ENCODE measurements at regions not wholly inside any gene's neighbourhood (a gene's known extent, or its start where the extent isn't known, plus 50 kb on each side); places are given as distances from the start of the nearest gene placed in this dataset.

- Histone ChIP-seq H3K9me3 (ENCODE audit: control insufficient read depth, insufficient read depth, low read length) (0 out of 2 replicates have a peak, but pooled peaks cover 4% of the 10 kb centered on the region), H3K36me3 (ENCODE audit: control insufficient read depth, insufficient read depth, low read length) (no peaks in the 10 kb centered on the region), H3K4me1 (ENCODE audit: control insufficient read depth, insufficient read depth, low read length) (0 out of 2 replicates have a peak, but pooled peaks cover 3% of the 10 kb centered on the region), H3K27me3 (ENCODE audit: control insufficient read depth, insufficient read depth, low read length) (no peaks in the 10 kb centered on the region), H3K4me3 (ENCODE audit: low read depth, low read length) (no peak overlapping the region), H3K9ac (ENCODE audit: low read depth, low read length) (no peak overlapping the region), H3K27ac (ENCODE audit: low read depth, low read length) (no peak overlapping the region)
These were observed 130.6 kb downstream of the FAM174B start for GRCh38 chr15:92524874-92525565.

- H3K27ac ChIP-seq (ENCODE audit: low read depth, low read length): no peak overlapping the region
- H3K27me3 ChIP-seq (ENCODE audit: control insufficient read depth, insufficient read depth, low read length): no peaks in the 10 kb centered on the region
- H3K9me3 ChIP-seq (ENCODE audit: control insufficient read depth, insufficient read depth, low read length): 0 out of 2 replicates have a peak, but pooled peaks cover 1% of the 10 kb centered on the region
- no peak overlapping the region for H3K9ac ChIP-seq (ENCODE audit: low read depth, low read length)
- H3K4me3 ChIP-seq (ENCODE audit: low read depth, low read length): no peak overlapping the region
- no peaks in the 10 kb centered on the region for H3K36me3 ChIP-seq (ENCODE audit: control insufficient read depth, insufficient read depth, low read length)
- 0 out of 2 replicates have a peak, but pooled peaks cover 3% of the 10 kb centered on the region for H3K4me1 ChIP-seq (ENCODE audit: control insufficient read depth, insufficient read depth, low read length)
These were observed 130.5 kb downstream of the ST8SIA2 start for GRCh38 chr15:92524161-92524560.

DNA sequence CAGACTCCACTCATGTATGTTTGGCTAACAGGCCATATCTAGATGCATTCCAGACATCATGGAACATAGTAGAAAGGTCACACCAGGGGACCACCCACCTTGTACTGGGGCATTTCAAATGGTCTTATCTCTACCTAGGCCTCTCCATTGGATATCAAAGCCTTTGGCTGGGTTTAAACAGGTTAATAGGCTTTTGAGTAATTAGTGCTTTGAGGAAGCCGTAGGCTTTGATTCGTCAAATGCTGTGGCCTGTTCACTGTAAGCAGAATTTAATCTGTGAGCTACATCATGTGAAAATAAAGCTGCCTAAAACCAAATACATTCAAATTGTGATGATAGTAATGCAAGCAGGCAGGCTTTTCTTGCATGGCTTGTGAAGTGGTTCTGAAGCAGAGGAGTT is 129.5 kb downstream of the ST8SIA2 start:
- H3K9ac ChIP-seq (ENCODE audit: low read depth, low read length): no peak overlapping the region
- H3K36me3 ChIP-seq (ENCODE audit: control insufficient read depth, insufficient read depth, low read length): no peaks in the 10 kb centered on the region
- H3K4me1 ChIP-seq (ENCODE audit: control insufficient read depth, insufficient read depth, low read length): 0 out of 2 replicates have a peak, but pooled peaks cover 3% of the 10 kb centered on the region
- no peak overlapping the region for H3K27ac ChIP-seq (ENCODE audit: low read depth, low read length)
- H3K9me3 ChIP-seq (ENCODE audit: control insufficient read depth, insufficient read depth, low read length): no peaks in the 10 kb centered on the region
- H3K4me3 ChIP-seq (ENCODE audit: low read depth, low read length): no peak overlapping the region
- no peaks in the 10 kb centered on the region for H3K27me3 ChIP-seq (ENCODE audit: control insufficient read depth, insufficient read depth, low read length)

GRCh38 chr15:92521624-92522008 is 127.9 kb downstream of the ST8SIA2 start:
- H3K9me3 ChIP-seq (ENCODE audit: control insufficient read depth, insufficient read depth, low read length): no peaks in the 10 kb centered on the region
- H3K9ac ChIP-seq (ENCODE audit: low read depth, low read length): no peak overlapping the region
- H3K4me1 ChIP-seq (ENCODE audit: control insufficient read depth, insufficient read depth, low read length): 0 out of 2 replicates have a peak, but pooled peaks cover 3% of the 10 kb centered on the region
- H3K27ac ChIP-seq (ENCODE audit: low read depth, low read length): peak overlapping the region; percentile 37
- no peaks in the 10 kb centered on the region for H3K27me3 ChIP-seq (ENCODE audit: control insufficient read depth, insufficient read depth, low read length)
- H3K36me3 ChIP-seq (ENCODE audit: control insufficient read depth, insufficient read depth, low read length): no peaks in the 10 kb centered on the region
- H3K4me3 ChIP-seq (ENCODE audit: low read depth, low read length): no peak overlapping the region

- Histone ChIP-seq H3K4me1 (ENCODE audit: control insufficient read depth, insufficient read depth, low read length) (0 out of 2 replicates have a peak, but pooled peaks cover 3% of the 10 kb centered on the region), H3K27ac (ENCODE audit: low read depth, low read length) (no peak overlapping the region), H3K9ac (ENCODE audit: low read depth, low read length) (no peak overlapping the region), H3K9me3 (ENCODE audit: control insufficient read depth, insufficient read depth, low read length) (no peaks in the 10 kb centered on the region), H3K4me3 (ENCODE audit: low read depth, low read length) (no peak overlapping the region), H3K27me3 (ENCODE audit: control insufficient read depth, insufficient read depth, low read length) (no peaks in the 10 kb centered on the region), H3K36me3 (ENCODE audit: control insufficient read depth, insufficient read depth, low read length) (no peaks in the 10 kb centered on the region)
These were observed 127.4 kb downstream of the ST8SIA2 start for GRCh38 chr15:92520914-92521623.

GRCh38 chr15:92519709-92520108 is 126.0 kb downstream of the ST8SIA2 start:
- H3K4me1 ChIP-seq (ENCODE audit: control insufficient read depth, insufficient read depth, low read length): 0 out of 2 replicates have a peak, but pooled peaks cover 3% of the 10 kb centered on the region
- H3K36me3 ChIP-seq (ENCODE audit: control insufficient read depth, insufficient read depth, low read length): no peaks in the 10 kb centered on the region
- no peak overlapping the region for H3K27ac ChIP-seq (ENCODE audit: low read depth, low read length)
- no peak overlapping the region for H3K4me3 ChIP-seq (ENCODE audit: low read depth, low read length)
- no peak overlapping the region for H3K9ac ChIP-seq (ENCODE audit: low read depth, low read length)
- H3K27me3 ChIP-seq (ENCODE audit: control insufficient read depth, insufficient read depth, low read length): no peaks in the 10 kb centered on the region
- H3K9me3 ChIP-seq (ENCODE audit: control insufficient read depth, insufficient read depth, low read length): no peaks in the 10 kb centered on the region
